ENCODE measurements at regions not wholly inside any gene's neighbourhood (a gene's known extent, or its start where the extent isn't known, plus 50 kb on each side); places are given as distances from the start of the nearest gene placed in this dataset.

GRCh38 chr12:25052914-25053211, 104.0 kb upstream of the BCAT1 start:
- peaks cover 0 to 5% (median 0%) of the 10 kb centered on the region in 4 donors for H3K4me1 ChIP-seq
- peak overlapping the region; percentile 74 to 83 (median 79) for H3K27ac ChIP-seq
- H3K27me3 ChIP-seq, result no peaks in the 10 kb centered on the region
- H3K4me3 ChIP-seq, result peak overlapping the region; percentile 35 to 51 (median 45)
- no peaks in the 10 kb centered on the region for H3K9me3 ChIP-seq
- no peak for DNase-seq
- H3K36me3 ChIP-seq, result no peaks in the 10 kb centered on the region
- no peak for TF ChIP-seq CTCF (IDR thresholded peaks at IDR 0.05)
- TF ChIP-seq POLR2A (IDR thresholded peaks at IDR 0.05), result no peak

GRCh38 chr12:25052196-25052913, 103.5 kb upstream of the BCAT1 start:
- H3K36me3 ChIP-seq, result no peaks in the 10 kb centered on the region
- H3K4me3 ChIP-seq, result peak overlapping the region; percentile 35 to 51 (median 45)
- H3K27ac ChIP-seq, result peak overlapping the region; percentile 74 to 83 (median 79)
- TF ChIP-seq CTCF (IDR thresholded peaks at IDR 0.05), result no peak
- TF ChIP-seq POLR2A (IDR thresholded peaks at IDR 0.05), result peak in 1 of 2 donors; percentile 18
- no peaks in the 10 kb centered on the region for H3K27me3 ChIP-seq
- H3K9me3 ChIP-seq, result no peaks in the 10 kb centered on the region
- H3K4me1 ChIP-seq, result peaks cover 0 to 5% (median 0%) of the 10 kb centered on the region in 4 donors
- DNase-seq, result peak in 2 of 3 donors; percentile 67 to 78

- H3K36me3 ChIP-seq, result no peaks in the 10 kb centered on the region
- peak overlapping the region; percentile 74 to 83 (median 78) for H3K27ac ChIP-seq
- H3K9me3 ChIP-seq, result no peaks in the 10 kb centered on the region
- H3K4me1 ChIP-seq, result peaks cover 0 to 5% (median 0%) of the 10 kb centered on the region in 4 donors
- H3K4me3 ChIP-seq, result peak overlapping the region in 3 of 4 donors; percentile 35 to 48 (median 42)
- TF ChIP-seq POLR2A (IDR thresholded peaks at IDR 0.05) (no peak), CTCF (IDR thresholded peaks at IDR 0.05) (no peak)
- DNase-seq, result peak in 2 of 3 donors; percentile 73 to 74
- H3K27me3 ChIP-seq, result no peaks in the 10 kb centered on the region
Measured at GRCh38 chr12:25051656-25052195, 102.8 kb upstream of the BCAT1 start.

GRCh38 chr12:25051171-25051570, 102.3 kb upstream of the BCAT1 start:
- DNase-seq, result no peak
- H3K4me1 ChIP-seq, result peaks cover 0 to 5% (median 0%) of the 10 kb centered on the region in 4 donors
- TF ChIP-seq CTCF (IDR thresholded peaks at IDR 0.05) (no peak), POLR2A (IDR thresholded peaks at IDR 0.05) (no peak)
- no peaks in the 10 kb centered on the region for H3K36me3 ChIP-seq
- peaks cover 0 to under 1% (median 0%) of the 10 kb centered on the region in 4 donors for H3K9me3 ChIP-seq
- no peaks in the 10 kb centered on the region for H3K27me3 ChIP-seq
- peak overlapping the region; percentile 74 to 83 (median 78) for H3K27ac ChIP-seq
- no peak overlapping the region for H3K4me3 ChIP-seq

- no peak for DNase-seq
- peaks cover 0 to 5% (median 0%) of the 10 kb centered on the region in 4 donors for H3K9me3 ChIP-seq
Measured at GRCh38 chr12:25045869-25046268, 97.0 kb upstream of the BCAT1 start.

More at GRCh38 chr12:25045869-25046268, 97.0 kb upstream of the BCAT1 start:
- no peaks in the 10 kb centered on the region for H3K27me3 ChIP-seq
- peaks cover 0 to under 1% (median 0%) of the 10 kb centered on the region in 4 donors for H3K4me1 ChIP-seq
- TF ChIP-seq POLR2A (IDR thresholded peaks at IDR 0.05), result no peak
- no peak for TF ChIP-seq CTCF (IDR thresholded peaks at IDR 0.05)
- H3K36me3 ChIP-seq, result no peaks in the 10 kb centered on the region
- no peak overlapping the region for H3K4me3 ChIP-seq
- no peak overlapping the region for H3K27ac ChIP-seq
